ENCODE measurements at regions not wholly inside any gene's neighbourhood (a gene's known extent, or its start where the extent isn't known, plus 50 kb on each side); places are given as distances from the start of the nearest gene placed in this dataset.

DNA sequence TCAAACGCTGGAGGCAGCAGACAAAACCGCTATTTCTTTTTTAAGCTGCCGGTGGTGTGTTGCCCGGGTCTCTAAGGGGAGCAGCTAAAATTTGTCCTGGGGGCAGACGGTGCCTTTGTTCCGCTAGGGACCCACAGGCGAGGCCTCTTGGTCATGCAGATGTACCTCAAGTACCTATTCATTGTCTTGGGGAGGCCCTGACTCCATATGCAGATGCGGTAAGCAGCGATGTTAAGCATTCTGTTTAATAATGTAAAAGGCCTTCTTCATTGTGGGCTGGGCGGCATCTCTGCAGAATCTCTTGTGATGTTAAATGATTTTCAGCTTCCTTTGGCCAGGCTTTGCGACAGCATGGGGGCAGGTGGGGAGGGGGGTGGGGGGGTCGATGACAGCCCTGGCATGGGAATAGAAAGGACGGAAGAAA is 98.9 kb upstream of the PJA1 start:
- H3K9me3 ChIP-seq = no peaks in the 10 kb centered on the region
- no peaks in the 10 kb centered on the region for H3K4me1 ChIP-seq
- peaks cover 0 to 25% (median 0%) of the 10 kb centered on the region in 7 donors for H3K27me3 ChIP-seq (replicated peaks in 1 of 7)
- H3K36me3 ChIP-seq = no peaks in the 10 kb centered on the region
- no peak for DNase-seq
- TF ChIP-seq CTCF (IDR thresholded peaks at IDR 0.05 in 8 of 11, conservative IDR thresholded peaks at IDR 0.05 in 3 of 11) (no peak), POLR2AphosphoS5 (IDR thresholded peaks at IDR 0.05) (no peak), POLR2A (IDR thresholded peaks at IDR 0.05) (no peak)
- no peak overlapping the region for H3K27ac ChIP-seq
- 32 to 40% (median 37%) methylated on average over 10 to 13 of the region's 13 CpGs for WGBS, 5 donors
- no peak overlapping the region for H3K4me3 ChIP-seq
- intact Hi-C loops (cut with DNase I; ENCODE audit: low total_unique reads) = no loop called here

GRCh38 chrX:69263251-69263820 is 98.1 kb upstream of the PJA1 start:
- H3K4me1 ChIP-seq = no peaks in the 10 kb centered on the region
- WGBS, 5 donors = 65 to 85% (median 73%) methylated on average over 3 of the region's 3 CpGs
- peaks cover 0 to 25% (median 0%) of the 10 kb centered on the region in 7 donors for H3K27me3 ChIP-seq (replicated peaks in 1 of 7)
- TF ChIP-seq POLR2AphosphoS5 (IDR thresholded peaks at IDR 0.05) = no peak
- no peak for TF ChIP-seq POLR2A (IDR thresholded peaks at IDR 0.05)
- intact Hi-C loops (cut with DNase I; ENCODE audit: low total_unique reads) = no loop called here
- no peak overlapping the region for H3K4me3 ChIP-seq
- H3K36me3 ChIP-seq = no peaks in the 10 kb centered on the region
- DNase-seq = no peak
- no peaks in the 10 kb centered on the region for H3K9me3 ChIP-seq
- no peak overlapping the region for H3K27ac ChIP-seq

GRCh38 chrX:69262036-69262936 is 97.0 kb upstream of the PJA1 start:
- H3K9me3 ChIP-seq = no peaks in the 10 kb centered on the region
- H3K36me3 ChIP-seq = no peaks in the 10 kb centered on the region
- H3K27ac ChIP-seq = no peak overlapping the region
- TF ChIP-seq POLR2AphosphoS5 (IDR thresholded peaks at IDR 0.05) = no peak
- no peak for TF ChIP-seq CTCF (IDR thresholded peaks at IDR 0.05 in 8 of 11, conservative IDR thresholded peaks at IDR 0.05 in 3 of 11)
- no peak for TF ChIP-seq POLR2A (IDR thresholded peaks at IDR 0.05)
- intact Hi-C loops (cut with DNase I; ENCODE audit: low total_unique reads) = no loop called here
- DNase-seq = no peak
- H3K4me3 ChIP-seq = no peak overlapping the region
- WGBS, 5 donors = 62 to 84% (median 71%) methylated on average over 9 to 12 of the region's 12 CpGs
- peaks cover 0 to 25% (median 0%) of the 10 kb centered on the region in 7 donors for H3K27me3 ChIP-seq (replicated peaks in 1 of 7)
- no peaks in the 10 kb centered on the region for H3K4me1 ChIP-seq

- Histone ChIP-seq H3K27ac (no peak overlapping the region), H3K27me3 (replicated peaks in 1 of 7) (peaks cover 0 to 25% (median 0%) of the 10 kb centered on the region in 7 donors), H3K36me3 (no peaks in the 10 kb centered on the region), H3K9me3 (no peaks in the 10 kb centered on the region), H3K4me1 (no peaks in the 10 kb centered on the region), H3K4me3 (no peak overlapping the region)
- intact Hi-C loops (cut with DNase I; ENCODE audit: low total_unique reads) = no loop called here
- no peak for TF ChIP-seq POLR2AphosphoS5 (IDR thresholded peaks at IDR 0.05)
- TF ChIP-seq CTCF (IDR thresholded peaks at IDR 0.05 in 8 of 11, conservative IDR thresholded peaks at IDR 0.05 in 3 of 11) = no peak
- TF ChIP-seq POLR2A (IDR thresholded peaks at IDR 0.05) = no peak
- 48 to 75% (median 58%) methylated on average over 2 of the region's 2 CpGs; no CpG with 5 or more reads in 1 of the 5 donors for WGBS, 5 donors
- DNase-seq = no peak
Measured at GRCh38 chrX:69260169-69260568, 94.9 kb upstream of the PJA1 start.
